Retinal pigment epithelial cell (primary cell): ENCODE measurements at regions not wholly inside any gene's neighbourhood (a gene's known extent, or its start where the extent isn't known, plus 50 kb on each side); places are given as distances from the start of the nearest gene placed in this dataset.
A peak's percentile ranks its signal among the peaks of the same experiment; 100 is the strongest.
"Not testable (repeated sequence)": the region's sequence is repeated elsewhere in the genome, so short reads cannot be mapped to it uniquely, and the experiment has no call there.

Experiments
- DNase-seq: peaks from one replicate; pipeline ENCODE4 v3.0.0-alpha.2; 2010; ENCODE audit warnings: low read depth
- H3K4me3 ChIP-seq: 2 replicates; pipeline ENCODE4 v1.5.1; 2011; ENCODE audit warnings: mild to moderate bottlenecking, low read length, control low read depth, moderate library complexity
- CTCF ChIP-seq: conservative IDR thresholded peaks from 2 replicates; pipeline ENCODE4 v1.5.1; 2011; ENCODE audit warnings: low read depth, low read length, control low read depth, inconsistent platforms

- no peak overlapping the region for H3K4me3 ChIP-seq
- peak; percentile 3 for DNase-seq
- no peak for TF ChIP-seq CTCF
Measured at GRCh38 chrX:25726539-25726938, 411.6 kb upstream of the MAGEB18 start.

- DNase-seq, result no peak
- no peak overlapping the region for H3K4me3 ChIP-seq
- TF ChIP-seq CTCF, result no peak
Measured at GRCh38 chrX:25733148-25733547, 405.0 kb upstream of the MAGEB18 start.

GRCh38 chrX:25737540-25737939 lies 400.6 kb upstream of the MAGEB18 start:
- TF ChIP-seq CTCF, result no peak
- peak; percentile 16 for DNase-seq

GRCh38 chrX:25742334-25742733 lies 395.8 kb upstream of the MAGEB18 start:
- H3K4me3 ChIP-seq, result no peak overlapping the region
- TF ChIP-seq CTCF, result no peak
- no peak for DNase-seq

More at GRCh38 chrX:25737540-25737939, 400.6 kb upstream of the MAGEB18 start:
- H3K4me3 ChIP-seq, result no peak overlapping the region

GRCh38 chrX:25754399-25754798 lies 383.7 kb upstream of the MAGEB18 start:
- no peak for DNase-seq
- TF ChIP-seq CTCF, result no peak
- H3K4me3 ChIP-seq, result no peak overlapping the region

GRCh38 chrX:25755194-25755593 lies 382.9 kb upstream of the MAGEB18 start:
- DNase-seq, result no peak
- H3K4me3 ChIP-seq, result no peak overlapping the region
- TF ChIP-seq CTCF, result no peak

GRCh38 chrX:25762656-25763055 lies 375.5 kb upstream of the MAGEB18 start:
- no peak for TF ChIP-seq CTCF
- no peak for DNase-seq

GRCh38 chrX:25771853-25772252 lies 366.3 kb upstream of the MAGEB18 start:
- H3K4me3 ChIP-seq, DNase-seq: not testable (repeated sequence)

More at GRCh38 chrX:25762656-25763055, 375.5 kb upstream of the MAGEB18 start:
- no peak overlapping the region for H3K4me3 ChIP-seq

- H3K4me3 ChIP-seq, DNase-seq: not testable (repeated sequence)
Measured at GRCh38 chrX:25797796-25798195, 340.3 kb upstream of the MAGEB18 start.
